Central memory CD8-positive, alpha-beta T cell (primary cell): ENCODE measurements at regions not wholly inside any gene's neighbourhood (a gene's known extent, or its start where the extent isn't known, plus 50 kb on each side); places are given as distances from the start of the nearest gene placed in this dataset.

Experiments
- ATAC-seq: fragments of 150-1000 bp; cut with Tn5 transposase; replicated peaks from 2 replicates; pipeline ENCODE4 v1.10.0; 2022; ENCODE audit warnings: mild to moderate bottlenecking, moderate FRiP score, moderate number of reproducible peaks; ENCODE audit not compliant: poor library complexity, severe bottlenecking; ENCODE audit errors: extremely low read depth
- DNase-seq, 2 donors: peaks; one replicate each; pipeline ENCODE4 v3.0.0; 2021; ENCODE audit warnings: low spot score in 2 of 2
- H3K27ac Mint-ChIP-seq: one replicate; pipeline ENCODE4 v1.8.0; 2022; ENCODE audit warnings: low read depth, mild to moderate bottlenecking, moderate library complexity, mixed read lengths
- H3K27me3 Mint-ChIP-seq: one replicate; pipeline ENCODE4 v1.8.0; 2022; ENCODE audit warnings: mixed read lengths
- H3K36me3 Mint-ChIP-seq: one replicate; pipeline ENCODE4 v1.8.0; 2022; ENCODE audit warnings: mild to moderate bottlenecking, moderate library complexity, mixed read lengths; ENCODE audit not compliant: insufficient read depth
- H3K4me1 Mint-ChIP-seq: one replicate; pipeline ENCODE4 v1.8.0; 2022; ENCODE audit warnings: mixed read lengths
- H3K4me3 Mint-ChIP-seq: one replicate; pipeline ENCODE4 v1.8.0; 2022; ENCODE audit warnings: mild to moderate bottlenecking, moderate library complexity, mixed read lengths
- H3K9me3 Mint-ChIP-seq: one replicate; pipeline ENCODE4 v1.8.0; 2022; ENCODE audit warnings: mixed read lengths

DNA sequence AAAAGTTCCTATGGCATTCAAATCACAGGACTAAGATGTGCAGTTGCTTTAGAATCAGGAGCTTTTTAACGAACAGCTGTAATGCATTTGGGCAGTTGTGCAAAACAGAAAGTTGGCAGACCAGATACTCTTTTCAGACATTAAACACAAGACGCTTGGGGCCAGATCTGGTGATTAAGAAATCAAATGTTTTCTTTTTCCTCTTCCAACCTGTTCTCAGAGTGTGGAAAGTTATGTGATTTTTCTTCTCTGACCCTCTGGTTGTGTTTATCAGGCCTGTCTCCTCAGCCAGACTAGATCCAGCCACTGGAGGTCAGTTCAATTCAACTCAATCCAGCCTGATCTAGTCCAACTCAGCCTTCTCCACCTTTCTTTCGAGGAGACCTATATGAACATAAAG is 298.5 kb upstream of the PCSK5 start:
- H3K36me3 Mint-ChIP-seq = no peaks in the 10 kb centered on the region
- H3K4me3 Mint-ChIP-seq = no peak overlapping the region
- H3K4me1 Mint-ChIP-seq = no peaks in the 10 kb centered on the region
- peaks cover 12% of the 10 kb centered on the region for H3K9me3 Mint-ChIP-seq
- ATAC-seq (no peak), DNase-seq (no peak)
- no peak overlapping the region for H3K27ac Mint-ChIP-seq
- H3K27me3 Mint-ChIP-seq = no peaks in the 10 kb centered on the region

DNA sequence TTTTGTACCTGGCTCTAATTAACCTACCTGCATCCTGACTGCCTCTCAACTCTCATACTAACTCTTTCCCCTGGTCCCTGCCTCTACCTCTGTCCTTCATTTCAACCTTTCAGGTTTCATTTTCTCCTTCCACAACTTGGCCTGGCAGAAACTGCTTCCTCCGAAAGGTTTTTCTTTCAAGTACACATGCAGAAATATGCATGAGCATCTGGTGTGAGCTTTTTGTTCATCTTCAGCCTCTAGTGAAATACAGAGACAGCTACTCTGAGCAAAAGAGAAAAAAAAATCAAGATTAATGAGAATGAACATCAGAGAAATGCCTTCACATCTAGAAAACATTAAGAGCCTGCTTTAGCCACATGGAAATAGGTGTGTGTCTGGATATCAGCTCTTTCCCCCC is 297.9 kb upstream of the PCSK5 start:
- Mint-ChIP-seq H3K27ac (no peak overlapping the region), H3K4me1 (no peaks in the 10 kb centered on the region), H3K27me3 (no peaks in the 10 kb centered on the region), H3K9me3 (peaks cover 16% of the 10 kb centered on the region), H3K36me3 (no peaks in the 10 kb centered on the region), H3K4me3 (no peak overlapping the region)
- DNase-seq = no peak
- ATAC-seq = no peak

DNA sequence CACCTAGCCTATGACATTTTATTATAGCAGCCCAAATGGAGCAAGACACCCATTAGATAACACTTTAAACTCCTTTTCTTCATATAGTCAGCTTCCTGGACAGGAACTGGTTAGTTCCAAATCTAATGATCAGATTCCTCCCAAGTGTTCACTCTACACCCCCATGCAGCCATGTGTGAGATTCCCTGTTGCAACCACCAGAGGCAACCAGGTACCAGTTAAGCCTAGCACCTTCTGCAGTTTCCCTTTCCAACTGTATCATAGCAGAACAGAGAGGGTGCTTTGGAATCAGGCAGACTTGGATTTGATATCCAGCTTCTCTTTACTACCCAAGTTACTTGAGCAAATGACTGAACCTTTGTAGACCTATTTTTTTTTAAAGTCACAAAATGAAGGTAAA is 296.6 kb upstream of the PCSK5 start:
- DNase-seq (no peak), ATAC-seq (no peak)
- Mint-ChIP-seq H3K9me3 (peaks cover 16% of the 10 kb centered on the region), H3K36me3 (no peaks in the 10 kb centered on the region), H3K4me3 (no peak overlapping the region), H3K27me3 (no peaks in the 10 kb centered on the region), H3K27ac (no peak overlapping the region), H3K4me1 (no peaks in the 10 kb centered on the region)

DNA sequence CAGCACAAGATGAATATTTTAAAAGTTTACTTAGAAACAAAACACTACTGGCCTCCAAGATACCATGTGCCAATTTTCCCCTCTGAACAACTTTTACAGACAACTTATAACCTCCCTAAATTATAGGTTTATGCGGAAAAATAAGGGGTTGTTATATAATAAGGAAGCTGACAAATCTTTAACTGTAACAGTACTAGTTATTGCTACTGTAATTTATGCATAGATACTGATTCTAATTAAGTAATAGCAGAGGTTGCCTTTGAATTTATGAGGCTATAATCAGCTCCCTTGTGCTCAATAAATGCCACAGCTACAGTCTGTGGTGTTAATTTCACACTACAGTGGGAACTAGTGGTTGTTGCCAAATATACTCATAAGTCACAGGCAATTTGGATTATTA is 291.3 kb upstream of the PCSK5 start:
- Mint-ChIP-seq H3K4me1 (no peaks in the 10 kb centered on the region), H3K27ac (no peak overlapping the region), H3K9me3 (peaks cover 5% of the 10 kb centered on the region), H3K4me3 (no peak overlapping the region), H3K36me3 (no peaks in the 10 kb centered on the region), H3K27me3 (no peaks in the 10 kb centered on the region)
- ATAC-seq (no peak), DNase-seq (no peak)

DNA sequence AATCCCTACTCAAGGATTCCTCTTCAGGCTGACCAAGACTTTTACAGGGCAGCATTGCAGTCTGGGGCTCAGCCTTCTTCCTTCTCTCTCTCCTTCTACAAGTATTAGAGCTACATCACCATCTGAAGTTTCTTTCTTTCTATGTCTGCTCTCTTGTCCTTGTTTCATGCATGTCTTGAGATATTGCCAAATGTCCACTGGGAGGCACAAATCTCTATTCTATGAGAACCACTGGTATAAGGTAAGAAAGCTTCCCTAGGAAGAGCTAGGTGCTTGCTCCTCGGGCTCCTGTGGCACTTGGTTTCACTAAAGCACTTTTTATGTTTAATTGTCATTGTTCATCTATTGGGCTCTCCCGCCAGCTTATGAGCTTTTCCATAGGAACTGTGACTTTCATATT is 289.2 kb upstream of the PCSK5 start:
- Mint-ChIP-seq H3K9me3 (peaks cover 10% of the 10 kb centered on the region), H3K4me1 (no peaks in the 10 kb centered on the region), H3K36me3 (no peaks in the 10 kb centered on the region), H3K4me3 (no peak overlapping the region), H3K27me3 (no peaks in the 10 kb centered on the region), H3K27ac (no peak overlapping the region)
- no peak for DNase-seq
- ATAC-seq = no peak

DNA sequence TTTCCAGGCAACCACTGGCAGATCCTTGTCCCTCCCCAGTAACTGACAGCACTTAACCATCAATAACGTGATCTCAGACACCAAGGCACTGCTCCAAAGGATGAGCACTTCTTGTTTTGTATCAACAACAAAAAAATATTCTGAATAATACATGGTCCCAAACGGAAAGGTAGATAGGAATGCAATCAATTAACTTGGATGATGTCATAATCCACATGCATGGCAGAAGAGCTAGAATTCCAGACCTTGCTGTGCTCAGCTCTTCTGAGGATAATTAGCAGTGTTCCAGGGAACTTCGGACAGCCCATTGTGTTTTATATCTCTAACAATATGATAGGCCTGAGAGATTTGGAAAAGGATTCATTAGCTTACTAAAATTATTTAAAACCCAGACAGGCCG is 288.4 kb upstream of the PCSK5 start:
- Mint-ChIP-seq H3K4me1 (no peaks in the 10 kb centered on the region), H3K36me3 (no peaks in the 10 kb centered on the region), H3K9me3 (peaks cover 14% of the 10 kb centered on the region), H3K27ac (no peak overlapping the region), H3K27me3 (no peaks in the 10 kb centered on the region), H3K4me3 (no peak overlapping the region)
- DNase-seq = no peak
- ATAC-seq = no peak

DNA sequence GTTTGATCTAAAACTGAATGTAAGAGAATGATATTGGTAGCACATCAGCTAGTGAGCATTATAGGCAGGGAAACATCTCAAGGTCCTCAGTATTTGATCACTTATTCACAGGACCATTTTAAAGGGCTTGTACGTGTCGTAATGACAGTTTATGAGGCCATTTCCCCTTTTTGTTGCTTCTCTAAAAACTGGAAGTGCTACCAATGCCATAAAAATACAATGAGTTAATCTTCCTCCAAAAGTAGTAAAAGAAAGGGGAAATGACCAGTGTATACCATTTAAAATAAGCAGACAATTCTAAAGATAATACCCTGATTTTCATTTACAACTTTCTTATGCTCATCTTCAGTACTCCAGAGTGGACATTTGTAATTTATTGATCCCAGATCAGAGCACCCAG is 285.8 kb upstream of the PCSK5 start:
- no peak for ATAC-seq
- Mint-ChIP-seq H3K4me1 (no peaks in the 10 kb centered on the region), H3K4me3 (no peak overlapping the region), H3K27ac (no peak overlapping the region), H3K36me3 (no peaks in the 10 kb centered on the region), H3K9me3 (peaks cover 22% of the 10 kb centered on the region), H3K27me3 (no peaks in the 10 kb centered on the region)
- DNase-seq = no peak

- Mint-ChIP-seq H3K9me3 (peaks cover 34% of the 10 kb centered on the region), H3K4me3 (no peak overlapping the region), H3K36me3 (no peaks in the 10 kb centered on the region)
Observed at GRCh38 chr9:75607521-75607920, 283.0 kb upstream of the PCSK5 start.

GRCh38 chr9:75609401-75609800 is 281.1 kb upstream of the PCSK5 start:
- no peak for DNase-seq
- Mint-ChIP-seq H3K27me3 (no peaks in the 10 kb centered on the region), H3K4me1 (no peaks in the 10 kb centered on the region)

More at GRCh38 chr9:75607521-75607920, 283.0 kb upstream of the PCSK5 start:
- DNase-seq (no peak), ATAC-seq (no peak)
- no peaks in the 10 kb centered on the region for H3K4me1 Mint-ChIP-seq
- no peaks in the 10 kb centered on the region for H3K27me3 Mint-ChIP-seq
- no peak overlapping the region for H3K27ac Mint-ChIP-seq

GRCh38 chr9:75610246-75610645 is 280.2 kb upstream of the PCSK5 start:
- Mint-ChIP-seq H3K36me3 (no peaks in the 10 kb centered on the region), H3K4me1 (no peaks in the 10 kb centered on the region), H3K4me3 (no peak overlapping the region), H3K27me3 (no peaks in the 10 kb centered on the region), H3K9me3 (peaks cover 32% of the 10 kb centered on the region), H3K27ac (no peak overlapping the region)
- ATAC-seq (no peak), DNase-seq (no peak)

More at GRCh38 chr9:75609401-75609800, 281.1 kb upstream of the PCSK5 start:
- ATAC-seq = no peak
- Mint-ChIP-seq H3K27ac (no peak overlapping the region), H3K9me3 (peaks cover 34% of the 10 kb centered on the region), H3K36me3 (no peaks in the 10 kb centered on the region), H3K4me3 (no peak overlapping the region)

DNA sequence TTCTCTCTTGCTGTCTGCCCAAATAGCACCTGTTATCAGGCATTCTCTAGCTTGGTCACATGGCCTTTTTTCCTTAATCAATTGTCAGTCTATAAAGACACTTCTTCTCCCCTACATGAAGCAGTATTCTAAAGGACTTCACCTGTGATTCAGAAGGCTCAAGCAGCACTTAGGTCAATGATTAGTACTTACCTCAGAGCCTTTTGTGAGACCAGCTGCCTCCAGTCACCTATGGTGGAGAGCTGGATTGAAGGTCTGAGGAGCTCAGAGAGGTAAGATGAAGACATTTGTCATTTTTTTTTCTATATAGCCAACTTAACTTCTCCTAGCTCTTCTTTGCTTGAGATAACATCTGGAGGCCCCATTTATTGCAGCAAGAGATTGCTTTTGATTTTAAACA is 278.3 kb upstream of the PCSK5 start:
- no peaks in the 10 kb centered on the region for H3K27me3 Mint-ChIP-seq
- no peak overlapping the region for H3K27ac Mint-ChIP-seq
- H3K36me3 Mint-ChIP-seq = no peaks in the 10 kb centered on the region
- DNase-seq (no peak), ATAC-seq (no peak)
- H3K9me3 Mint-ChIP-seq = peaks cover 38% of the 10 kb centered on the region
- no peak overlapping the region for H3K4me3 Mint-ChIP-seq
- no peaks in the 10 kb centered on the region for H3K4me1 Mint-ChIP-seq

GRCh38 chr9:75612754-75613153 is 277.7 kb upstream of the PCSK5 start:
- Mint-ChIP-seq H3K4me3 (no peak overlapping the region), H3K4me1 (no peaks in the 10 kb centered on the region), H3K36me3 (no peaks in the 10 kb centered on the region), H3K9me3 (peaks cover 38% of the 10 kb centered on the region), H3K27ac (no peak overlapping the region), H3K27me3 (no peaks in the 10 kb centered on the region)
- ATAC-seq (no peak), DNase-seq (no peak)

DNA sequence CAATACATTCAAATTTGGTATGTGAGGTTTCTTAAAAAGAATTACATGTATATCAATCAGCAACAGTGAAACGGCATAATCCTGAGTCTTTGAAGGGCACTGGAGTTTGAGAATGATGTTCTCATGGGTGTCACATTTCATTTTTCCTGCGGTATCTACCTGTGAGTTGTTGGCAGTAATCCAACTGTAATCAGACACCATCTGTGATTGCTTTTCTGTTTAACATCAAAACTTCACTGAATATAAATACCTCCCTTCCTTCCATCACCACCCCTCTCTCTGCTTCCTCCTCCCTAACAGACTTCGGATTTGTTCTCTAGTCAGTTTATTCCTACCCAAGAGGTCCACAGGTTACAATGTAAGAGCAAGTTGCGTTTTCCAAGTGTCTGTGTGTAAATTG is 275.2 kb upstream of the PCSK5 start:
- H3K4me1 Mint-ChIP-seq = no peaks in the 10 kb centered on the region
- H3K4me3 Mint-ChIP-seq = no peak overlapping the region
- ATAC-seq = no peak
- H3K27ac Mint-ChIP-seq = no peak overlapping the region
- no peaks in the 10 kb centered on the region for H3K36me3 Mint-ChIP-seq
- H3K9me3 Mint-ChIP-seq = peaks cover 34% of the 10 kb centered on the region
- DNase-seq = no peak
- H3K27me3 Mint-ChIP-seq = no peaks in the 10 kb centered on the region

DNA sequence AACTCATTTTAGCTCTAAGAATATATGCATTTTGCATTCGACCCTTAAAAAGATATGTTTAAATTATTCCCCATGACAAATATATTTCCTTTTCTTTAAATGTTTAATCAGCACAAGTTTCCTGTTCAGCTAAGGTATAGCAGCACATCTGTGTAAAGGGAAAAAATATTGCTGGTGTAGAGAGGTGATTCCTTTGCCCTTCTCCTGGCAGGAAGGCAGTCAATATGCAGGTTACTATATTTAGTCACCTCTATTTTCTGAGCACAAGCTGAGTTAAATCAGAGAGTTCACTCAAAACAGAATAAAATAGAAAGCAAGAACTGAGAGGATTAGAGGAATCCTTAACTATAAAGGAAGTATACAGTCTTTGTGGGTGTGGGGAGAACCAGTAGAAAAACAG is 274.4 kb upstream of the PCSK5 start:
- DNase-seq = no peak
- no peak overlapping the region for H3K27ac Mint-ChIP-seq

More for the DNA sequence above, 274.4 kb upstream of the PCSK5 start:
- Mint-ChIP-seq H3K4me3 (no peak overlapping the region), H3K27me3 (no peaks in the 10 kb centered on the region), H3K36me3 (no peaks in the 10 kb centered on the region), H3K4me1 (no peaks in the 10 kb centered on the region), H3K9me3 (peaks cover 27% of the 10 kb centered on the region)
- no peak for ATAC-seq
